ENCODE measurements at regions not wholly inside any gene's neighbourhood (a gene's known extent, or its start where the extent isn't known, plus 50 kb on each side); places are given as distances from the start of the nearest gene placed in this dataset.

- Histone ChIP-seq H3K36me3 (ENCODE audit: insufficient read depth, low read length) (no peaks in the 10 kb centered on the region), H4K20me1 (ENCODE audit: insufficient read depth, low read length) (no peaks in the 10 kb centered on the region), H3K4me3 (ENCODE audit: low read depth in 1 of 2, low read length in 2 of 2) (no peak overlapping the region), H3K79me2 (ENCODE audit: insufficient read depth, low read length) (no peaks in the 10 kb centered on the region), H3K9ac (ENCODE audit: low read depth, low read length) (no peak overlapping the region), H3K27me3 (ENCODE audit: insufficient read depth, low read length, poor library complexity) (no peaks in the 10 kb centered on the region), H3K4me2 (ENCODE audit: insufficient read depth, low read length) (no peak overlapping the region), H3K4me1 (ENCODE audit: insufficient read depth, low read length) (no peaks in the 10 kb centered on the region), H3K27ac (ENCODE audit: low read length) (no peak overlapping the region), H2AFZ (ENCODE audit: low read depth, low read length) (no peak overlapping the region), H3K9me3 (ENCODE audit: insufficient read depth, low read length, severe bottlenecking) (no peaks in the 10 kb centered on the region)
- TF ChIP-seq, protein P1, sequence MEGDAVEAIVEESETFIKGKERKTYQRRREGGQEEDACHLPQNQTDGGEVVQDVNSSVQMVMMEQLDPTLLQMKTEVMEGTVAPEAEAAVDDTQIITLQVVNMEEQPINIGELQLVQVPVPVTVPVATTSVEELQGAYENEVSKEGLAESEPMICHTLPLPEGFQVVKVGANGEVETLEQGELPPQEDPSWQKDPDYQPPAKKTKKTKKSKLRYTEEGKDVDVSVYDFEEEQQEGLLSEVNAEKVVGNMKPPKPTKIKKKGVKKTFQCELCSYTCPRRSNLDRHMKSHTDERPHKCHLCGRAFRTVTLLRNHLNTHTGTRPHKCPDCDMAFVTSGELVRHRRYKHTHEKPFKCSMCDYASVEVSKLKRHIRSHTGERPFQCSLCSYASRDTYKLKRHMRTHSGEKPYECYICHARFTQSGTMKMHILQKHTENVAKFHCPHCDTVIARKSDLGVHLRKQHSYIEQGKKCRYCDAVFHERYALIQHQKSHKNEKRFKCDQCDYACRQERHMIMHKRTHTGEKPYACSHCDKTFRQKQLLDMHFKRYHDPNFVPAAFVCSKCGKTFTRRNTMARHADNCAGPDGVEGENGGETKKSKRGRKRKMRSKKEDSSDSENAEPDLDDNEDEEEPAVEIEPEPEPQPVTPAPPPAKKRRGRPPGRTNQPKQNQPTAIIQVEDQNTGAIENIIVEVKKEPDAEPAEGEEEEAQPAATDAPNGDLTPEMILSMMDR (IDR thresholded peaks at IDR 0.05; ENCODE audit: borderline replicate concordance, extremely low read depth, low read length, poor library complexity, severe bottlenecking) = no peak
- TF ChIP-seq EZH2 (IDR thresholded peaks at IDR 0.05; ENCODE audit: borderline replicate concordance, low read depth, low read length, severe bottlenecking) = no peak
- no peak for DNase-seq
- no peak for ATAC-seq (ENCODE audit: insufficient read depth, low read depth)
Observed at GRCh38 chr18:77469131-77469530, 219.5 kb downstream of the GALR1 start.

GRCh38 chr18:77470569-77471413, 221.1 kb downstream of the GALR1 start:
- Histone ChIP-seq H3K4me3 (ENCODE audit: low read depth in 1 of 2, low read length in 2 of 2) (no peak overlapping the region), H3K36me3 (ENCODE audit: insufficient read depth, low read length) (no peaks in the 10 kb centered on the region), H2AFZ (ENCODE audit: low read depth, low read length) (no peak overlapping the region), H4K20me1 (ENCODE audit: insufficient read depth, low read length) (no peaks in the 10 kb centered on the region), H3K79me2 (ENCODE audit: insufficient read depth, low read length) (no peaks in the 10 kb centered on the region), H3K4me2 (ENCODE audit: insufficient read depth, low read length) (no peak overlapping the region), H3K9me3 (ENCODE audit: insufficient read depth, low read length, severe bottlenecking) (no peaks in the 10 kb centered on the region), H3K27me3 (ENCODE audit: insufficient read depth, low read length, poor library complexity) (no peaks in the 10 kb centered on the region), H3K9ac (ENCODE audit: low read depth, low read length) (no peak overlapping the region), H3K27ac (ENCODE audit: low read length) (no peak overlapping the region), H3K4me1 (ENCODE audit: insufficient read depth, low read length) (no peaks in the 10 kb centered on the region)
- ATAC-seq (ENCODE audit: insufficient read depth, low read depth) (no peak), DNase-seq (no peak)
- TF ChIP-seq, protein P1 (IDR thresholded peaks at IDR 0.05; ENCODE audit: borderline replicate concordance, extremely low read depth, low read length, poor library complexity, severe bottlenecking) = no peak
- TF ChIP-seq EZH2 (IDR thresholded peaks at IDR 0.05; ENCODE audit: borderline replicate concordance, low read depth, low read length, severe bottlenecking) = no peak

DNA sequence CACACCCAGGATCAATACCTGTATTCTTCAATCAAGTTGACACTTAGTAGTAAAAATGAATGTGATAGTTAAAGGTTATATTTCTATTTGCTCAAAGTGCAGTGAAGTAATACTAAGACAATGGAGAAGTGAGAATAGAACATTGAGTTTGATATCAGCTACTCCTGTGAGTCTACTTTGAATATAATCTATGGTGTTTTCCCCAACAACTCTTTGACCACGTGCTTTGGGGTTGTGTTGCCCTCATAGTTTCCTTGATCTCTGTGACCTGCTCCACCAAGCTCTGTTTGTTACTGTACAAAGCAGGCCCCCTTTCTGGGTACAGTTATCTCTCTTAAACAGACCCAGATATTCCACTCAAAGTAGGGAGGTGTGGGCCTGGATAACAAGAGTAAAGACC, 222.9 kb downstream of the GALR1 start:
- Histone ChIP-seq H4K20me1 (ENCODE audit: insufficient read depth, low read length) (no peaks in the 10 kb centered on the region), H2AFZ (ENCODE audit: low read depth, low read length) (no peak overlapping the region), H3K79me2 (ENCODE audit: insufficient read depth, low read length) (no peaks in the 10 kb centered on the region), H3K27ac (ENCODE audit: low read length) (no peak overlapping the region), H3K9me3 (ENCODE audit: insufficient read depth, low read length, severe bottlenecking) (no peaks in the 10 kb centered on the region), H3K4me1 (ENCODE audit: insufficient read depth, low read length) (no peaks in the 10 kb centered on the region), H3K4me3 (ENCODE audit: low read depth in 1 of 2, low read length in 2 of 2) (no peak overlapping the region), H3K27me3 (ENCODE audit: insufficient read depth, low read length, poor library complexity) (no peaks in the 10 kb centered on the region), H3K4me2 (ENCODE audit: insufficient read depth, low read length) (no peak overlapping the region), H3K36me3 (ENCODE audit: insufficient read depth, low read length) (no peaks in the 10 kb centered on the region), H3K9ac (ENCODE audit: low read depth, low read length) (no peak overlapping the region)
- TF ChIP-seq, protein P1 (IDR thresholded peaks at IDR 0.05; ENCODE audit: borderline replicate concordance, extremely low read depth, low read length, poor library complexity, severe bottlenecking) = no peak
- TF ChIP-seq EZH2 (IDR thresholded peaks at IDR 0.05; ENCODE audit: borderline replicate concordance, low read depth, low read length, severe bottlenecking) = no peak
- ATAC-seq (ENCODE audit: insufficient read depth, low read depth) = no peak
- DNase-seq = no peak

Data from DND-41 (cell line).